Ishikawa (cell line): ENCODE measurements at regions not wholly inside any gene's neighbourhood (a gene's known extent, or its start where the extent isn't known, plus 50 kb on each side); places are given as distances from the start of the nearest gene placed in this dataset.

Source experiments
- CEBPB ChIP-seq: IDR thresholded peaks from 2 replicates; pipeline ENCODE4 v1.6.1; 2012
- CREB1 ChIP-seq: IDR thresholded peaks from 2 replicates; pipeline ENCODE4 v1.6.1; 2012; ENCODE audit warnings: low read depth
- EGR1 ChIP-seq: IDR thresholded peaks from 2 replicates; pipeline ENCODE4 v1.6.1; 2012
- EP300 ChIP-seq: IDR thresholded peaks from 2 replicates; pipeline ENCODE4 v1.6.1; 2012; ENCODE audit warnings: borderline replicate concordance
- FOXM1 ChIP-seq: IDR thresholded peaks from 2 replicates; pipeline ENCODE4 v1.6.1; 2012; ENCODE audit warnings: low read depth, borderline replicate concordance
- NFIC ChIP-seq: IDR thresholded peaks from 2 replicates; pipeline ENCODE4 v1.6.1; 2012
- RAD21 ChIP-seq: IDR thresholded peaks from 2 replicates; pipeline ENCODE4 v1.6.1; 2012; ENCODE audit warnings: low read depth
- TAF1 ChIP-seq: IDR thresholded peaks from 2 replicates; pipeline ENCODE4 v1.6.1; 2012; ENCODE audit warnings: low read depth, mild to moderate bottlenecking
- TCF12 ChIP-seq: IDR thresholded peaks from 2 replicates; pipeline ENCODE4 v1.6.1; 2012; ENCODE audit warnings: low read depth
- TEAD4 ChIP-seq: IDR thresholded peaks from 2 replicates; pipeline ENCODE4 v1.6.1; 2012
- YY1 ChIP-seq: IDR thresholded peaks from 2 replicates; pipeline ENCODE4 v1.6.1; 2012; ENCODE audit warnings: low read depth
- ZBTB7A ChIP-seq: IDR thresholded peaks from 2 replicates; pipeline ENCODE4 v1.6.1; 2012; ENCODE audit warnings: low read depth
- TF ChIP-seq, protein P1 (sequence below): IDR thresholded peaks from 2 replicates; pipeline ENCODE4 v1.6.1; 2012; ENCODE audit warnings: low read depth, mild to moderate bottlenecking
- TF ChIP-seq, protein P2 (sequence below): IDR thresholded peaks from 2 replicates; pipeline ENCODE4 v1.6.1; 2012
- TF ChIP-seq, protein P3 (sequence below): IDR thresholded peaks from 2 replicates; pipeline ENCODE4 v1.6.1; 2012

DNA sequence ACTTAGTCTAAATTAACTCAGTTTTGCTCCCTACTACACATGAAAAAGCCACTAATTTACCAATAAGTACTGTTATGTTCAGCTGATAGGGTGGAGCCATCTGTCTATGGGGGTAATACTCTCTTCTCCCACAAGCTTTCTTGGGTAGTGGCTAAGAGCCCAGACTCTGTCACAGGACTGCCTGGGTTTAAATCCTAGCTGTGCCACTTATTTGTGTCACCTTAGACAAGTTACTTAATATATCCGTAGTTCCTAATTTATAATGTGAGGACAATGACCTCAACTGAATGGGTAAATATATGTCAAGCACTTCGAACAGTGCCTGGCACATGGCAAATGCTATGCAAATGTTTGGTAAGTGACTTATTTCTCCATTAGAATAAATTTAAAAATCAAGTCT, 185.6 kb downstream of the DACT1 start:
- TF ChIP-seq EGR1 (no peak), ZBTB7A (no peak), TCF12 (no peak), FOXM1 (no peak), TEAD4 (no peak), NFIC (no peak), CEBPB (no peak), RAD21 (no peak), EP300 (no peak), CREB1 (no peak), YY1 (no peak)
- TF ChIP-seq, protein P1, sequence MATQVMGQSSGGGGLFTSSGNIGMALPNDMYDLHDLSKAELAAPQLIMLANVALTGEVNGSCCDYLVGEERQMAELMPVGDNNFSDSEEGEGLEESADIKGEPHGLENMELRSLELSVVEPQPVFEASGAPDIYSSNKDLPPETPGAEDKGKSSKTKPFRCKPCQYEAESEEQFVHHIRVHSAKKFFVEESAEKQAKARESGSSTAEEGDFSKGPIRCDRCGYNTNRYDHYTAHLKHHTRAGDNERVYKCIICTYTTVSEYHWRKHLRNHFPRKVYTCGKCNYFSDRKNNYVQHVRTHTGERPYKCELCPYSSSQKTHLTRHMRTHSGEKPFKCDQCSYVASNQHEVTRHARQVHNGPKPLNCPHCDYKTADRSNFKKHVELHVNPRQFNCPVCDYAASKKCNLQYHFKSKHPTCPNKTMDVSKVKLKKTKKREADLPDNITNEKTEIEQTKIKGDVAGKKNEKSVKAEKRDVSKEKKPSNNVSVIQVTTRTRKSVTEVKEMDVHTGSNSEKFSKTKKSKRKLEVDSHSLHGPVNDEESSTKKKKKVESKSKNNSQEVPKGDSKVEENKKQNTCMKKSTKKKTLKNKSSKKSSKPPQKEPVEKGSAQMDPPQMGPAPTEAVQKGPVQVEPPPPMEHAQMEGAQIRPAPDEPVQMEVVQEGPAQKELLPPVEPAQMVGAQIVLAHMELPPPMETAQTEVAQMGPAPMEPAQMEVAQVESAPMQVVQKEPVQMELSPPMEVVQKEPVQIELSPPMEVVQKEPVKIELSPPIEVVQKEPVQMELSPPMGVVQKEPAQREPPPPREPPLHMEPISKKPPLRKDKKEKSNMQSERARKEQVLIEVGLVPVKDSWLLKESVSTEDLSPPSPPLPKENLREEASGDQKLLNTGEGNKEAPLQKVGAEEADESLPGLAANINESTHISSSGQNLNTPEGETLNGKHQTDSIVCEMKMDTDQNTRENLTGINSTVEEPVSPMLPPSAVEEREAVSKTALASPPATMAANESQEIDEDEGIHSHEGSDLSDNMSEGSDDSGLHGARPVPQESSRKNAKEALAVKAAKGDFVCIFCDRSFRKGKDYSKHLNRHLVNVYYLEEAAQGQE: no peak
- TF ChIP-seq, protein P2, sequence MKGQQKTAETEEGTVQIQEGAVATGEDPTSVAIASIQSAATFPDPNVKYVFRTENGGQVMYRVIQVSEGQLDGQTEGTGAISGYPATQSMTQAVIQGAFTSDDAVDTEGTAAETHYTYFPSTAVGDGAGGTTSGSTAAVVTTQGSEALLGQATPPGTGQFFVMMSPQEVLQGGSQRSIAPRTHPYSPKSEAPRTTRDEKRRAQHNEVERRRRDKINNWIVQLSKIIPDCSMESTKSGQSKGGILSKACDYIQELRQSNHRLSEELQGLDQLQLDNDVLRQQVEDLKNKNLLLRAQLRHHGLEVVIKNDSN: no peak

DNA sequence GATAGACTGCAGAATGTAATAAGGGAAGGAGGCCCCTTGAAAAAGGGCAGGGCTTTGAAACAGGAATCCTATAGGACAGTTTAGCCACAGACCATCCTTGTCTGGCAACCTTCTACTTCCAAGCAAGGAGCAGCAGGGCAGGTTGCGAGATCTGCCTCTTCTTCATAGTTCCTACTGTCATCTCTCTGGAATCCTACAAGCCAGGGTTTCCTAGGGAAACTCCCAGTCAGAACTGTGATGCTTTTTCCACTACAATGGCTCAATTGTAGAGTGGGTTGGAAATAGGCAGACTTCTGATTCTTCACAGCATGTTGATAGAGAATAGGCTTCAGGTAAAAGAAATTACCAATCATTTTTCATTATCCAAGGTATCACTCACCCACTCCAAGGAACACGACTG, 186.3 kb downstream of the DACT1 start:
- TF ChIP-seq, protein P3, sequence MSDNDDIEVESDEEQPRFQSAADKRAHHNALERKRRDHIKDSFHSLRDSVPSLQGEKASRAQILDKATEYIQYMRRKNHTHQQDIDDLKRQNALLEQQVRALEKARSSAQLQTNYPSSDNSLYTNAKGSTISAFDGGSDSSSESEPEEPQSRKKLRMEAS: no peak
- TF ChIP-seq TCF12 (no peak), CREB1 (no peak), CEBPB (no peak), YY1 (no peak)

DNA sequence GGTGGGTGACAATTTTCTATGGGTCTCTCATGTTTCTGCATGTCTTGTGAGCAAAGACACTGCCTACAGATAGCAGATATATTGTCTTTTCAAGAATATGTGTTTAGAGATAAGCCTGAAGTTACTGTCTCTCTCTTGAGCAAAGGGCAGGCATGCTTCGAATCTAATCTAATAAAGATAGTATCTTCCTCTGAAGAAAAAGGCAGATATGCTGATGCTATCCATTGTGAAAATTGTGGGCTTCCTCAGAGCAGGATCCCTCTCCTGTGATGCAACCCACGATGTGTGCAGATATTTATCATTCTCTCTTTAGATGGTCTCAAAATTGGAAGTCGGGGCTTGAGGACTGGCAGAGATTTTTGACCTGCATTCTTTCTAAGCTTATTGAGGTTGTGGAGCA, 187.0 kb downstream of the DACT1 start:
- TF ChIP-seq CREB1 (no peak), YY1 (no peak), NFIC (no peak), TAF1 (no peak), TCF12 (no peak), RAD21 (no peak), EP300 (no peak), FOXM1 (no peak)
- TF ChIP-seq, protein P3: no peak

DNA sequence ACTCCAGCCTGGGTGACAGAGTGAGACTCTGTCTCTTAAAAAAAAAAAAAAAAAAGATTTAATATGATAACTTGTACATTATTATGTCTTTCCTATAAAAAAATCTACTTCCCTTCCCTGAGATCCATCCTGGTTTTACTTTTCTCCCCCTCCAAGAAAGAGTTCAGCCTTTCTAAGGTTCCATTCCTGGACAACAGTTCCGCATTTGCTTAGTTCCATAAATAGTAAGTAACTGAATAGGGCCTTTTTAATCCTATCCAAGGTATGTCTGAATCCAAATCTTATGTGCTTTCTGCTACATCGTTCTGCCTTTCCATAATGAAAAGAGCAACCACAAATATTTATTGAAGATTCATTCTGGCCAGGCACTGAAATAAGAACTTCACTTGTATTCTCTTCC, 187.8 kb downstream of the DACT1 start:
- TF ChIP-seq, protein P3: no peak
- TF ChIP-seq EP300: no peak

DNA sequence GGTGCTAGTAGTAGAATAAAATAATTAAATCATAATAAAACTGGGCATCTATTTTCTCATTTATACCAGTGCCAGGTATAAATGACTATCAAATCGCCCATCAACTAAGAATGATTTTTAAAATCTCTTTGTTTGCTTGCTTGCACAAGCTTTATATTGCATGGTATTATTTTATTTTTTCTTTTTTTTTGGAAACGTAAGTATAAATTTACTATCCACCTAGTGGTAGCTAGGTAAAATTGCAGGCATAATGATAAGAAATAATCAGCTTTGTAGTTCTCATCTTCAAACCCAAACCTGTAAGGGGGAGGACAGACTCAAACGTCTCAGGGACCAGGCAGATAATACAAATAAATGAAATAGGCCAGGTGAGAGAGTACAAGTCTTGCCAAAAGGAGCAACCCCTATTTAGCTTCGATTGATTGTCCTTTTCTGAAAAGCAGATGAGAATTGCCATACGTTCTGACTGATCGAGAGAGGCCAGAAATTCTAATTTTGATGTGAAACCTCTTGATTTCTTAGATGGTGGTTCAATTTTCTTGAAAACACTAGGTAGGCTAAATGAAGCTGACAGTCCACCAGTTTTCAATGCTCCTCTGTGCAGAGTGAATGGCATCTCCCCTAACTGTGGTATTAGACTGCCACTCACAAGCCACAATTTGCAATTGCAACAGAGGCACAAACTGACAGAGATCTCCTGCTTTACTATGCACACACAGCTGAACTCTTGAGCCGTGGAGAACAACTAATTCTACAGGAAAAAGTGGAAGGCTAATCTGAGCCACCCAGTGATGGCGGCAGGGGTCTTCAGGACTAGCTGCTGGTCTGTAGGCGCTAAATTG, 189.3 kb downstream of the DACT1 start:
- TF ChIP-seq CREB1 (no peak), TCF12 (no peak), TAF1 (no peak), EGR1 (no peak), RAD21 (no peak), NFIC (no peak), CEBPB (no peak), TEAD4 (no peak), FOXM1 (no peak), ZBTB7A (no peak), YY1 (no peak), EP300 (no peak)
- TF ChIP-seq, protein P3: no peak
- TF ChIP-seq, protein P1: no peak
- TF ChIP-seq, protein P2: no peak

DNA sequence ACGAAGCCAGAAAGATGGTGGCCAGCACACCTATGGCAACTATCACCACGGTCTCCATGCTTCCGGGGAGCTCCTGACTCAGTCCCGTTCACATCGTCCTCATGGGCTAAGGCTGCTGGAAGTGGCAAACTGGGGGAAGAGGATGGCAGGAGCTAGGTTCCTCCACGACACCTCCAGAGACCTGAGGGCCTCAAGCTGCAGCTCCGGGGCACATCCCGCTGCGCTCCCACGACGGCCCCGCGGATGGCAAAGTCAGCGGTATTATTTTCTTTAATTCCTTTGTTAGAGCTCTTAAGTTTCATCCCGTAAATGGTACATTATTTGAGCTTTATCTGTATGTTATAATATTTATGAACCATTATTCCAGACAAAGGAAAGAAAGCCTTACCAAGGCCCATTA, 190.5 kb downstream of the DACT1 start:
- TF ChIP-seq, protein P3: no peak
- TF ChIP-seq ZBTB7A: no peak
- TF ChIP-seq, protein P1: no peak
- no peak for TF ChIP-seq TEAD4
- no peak for TF ChIP-seq TCF12
- no peak for TF ChIP-seq RAD21
